ENCODE measurements at regions not wholly inside any gene's neighbourhood (a gene's known extent, or its start where the extent isn't known, plus 50 kb on each side); places are given as distances from the start of the nearest gene placed in this dataset.

GRCh38 chr11:88448131-88448670, 110.7 kb upstream of the CTSC start:
- no peaks in the 10 kb centered on the region for H3K9me3 ChIP-seq
- intact Hi-C loops (cut with DNase I) = no loop called here

DNA sequence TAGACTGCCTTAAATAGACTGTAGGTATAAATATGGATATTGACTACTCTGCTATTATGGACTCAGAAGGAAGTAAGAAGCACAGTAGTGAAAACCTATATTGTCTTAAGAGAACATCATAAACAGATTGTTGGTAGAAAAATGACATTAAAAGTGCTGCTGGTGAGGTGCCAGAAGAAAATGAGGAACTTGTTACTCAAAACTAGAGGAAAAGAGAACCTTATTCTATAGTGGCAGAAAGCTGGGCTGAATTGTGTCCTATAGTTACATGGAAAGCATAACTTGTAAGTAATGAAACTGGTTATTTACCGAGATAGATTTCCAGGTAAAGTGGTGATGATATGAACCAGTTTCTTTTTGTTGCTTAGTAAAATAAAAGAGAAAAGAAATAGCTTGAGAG, 109.7 kb upstream of the CTSC start:
- no peak overlapping the region for H3K27ac ChIP-seq
- no peaks in the 10 kb centered on the region for H3K36me3 ChIP-seq
- intact Hi-C loops (cut with DNase I) = no loop called here
- DNase-seq (no peak), ATAC-seq (no peak)
- no peaks in the 10 kb centered on the region for H3K27me3 ChIP-seq (ENCODE audit: low read depth)
- no peak overlapping the region for H3K4me3 ChIP-seq
- no peak for TF ChIP-seq CTCF (IDR thresholded peaks at IDR 0.05)
- H3K4me1 ChIP-seq = no peaks in the 10 kb centered on the region
- no peaks in the 10 kb centered on the region for H3K9me3 ChIP-seq

More at GRCh38 chr11:88448131-88448670, 110.7 kb upstream of the CTSC start:
- no peak for TF ChIP-seq CTCF (IDR thresholded peaks at IDR 0.05)
- Histone ChIP-seq H3K27ac (no peak overlapping the region), H3K36me3 (no peaks in the 10 kb centered on the region), H3K27me3 (ENCODE audit: low read depth) (no peaks in the 10 kb centered on the region), H3K4me1 (no peaks in the 10 kb centered on the region), H3K4me3 (no peak overlapping the region)
- no peak for DNase-seq
- ATAC-seq = no peak

- ATAC-seq (no peak), DNase-seq (no peak)
- H3K4me3 ChIP-seq = no peak overlapping the region
- TF ChIP-seq CTCF (IDR thresholded peaks at IDR 0.05) = no peak
- no peaks in the 10 kb centered on the region for H3K9me3 ChIP-seq
- H3K4me1 ChIP-seq = no peaks in the 10 kb centered on the region
- H3K27ac ChIP-seq = no peak overlapping the region
- H3K36me3 ChIP-seq = no peaks in the 10 kb centered on the region
- no peaks in the 10 kb centered on the region for H3K27me3 ChIP-seq (ENCODE audit: low read depth)
- intact Hi-C loops (cut with DNase I) = no loop called here
Observed at GRCh38 chr11:88439356-88439755, 101.8 kb upstream of the CTSC start.

DNA sequence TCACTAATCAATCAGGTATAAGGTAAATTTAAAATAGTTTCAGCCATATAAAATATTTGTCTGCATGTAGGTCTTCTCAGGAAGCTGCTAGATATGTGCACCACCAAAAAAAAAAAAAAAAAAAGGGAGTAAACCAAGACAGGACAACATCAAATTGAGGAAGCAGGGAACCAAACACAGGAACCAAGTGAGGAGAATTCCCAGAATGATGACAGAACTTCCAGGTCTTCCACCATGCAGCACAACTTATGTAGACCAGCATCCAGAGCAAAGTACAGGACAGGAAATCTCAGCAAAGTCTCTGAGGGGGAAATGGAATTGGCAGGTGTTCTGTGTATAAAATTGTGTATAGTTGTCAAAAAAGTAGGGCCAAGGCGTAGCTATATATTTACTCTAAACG, 101.2 kb upstream of the CTSC start:
- Histone ChIP-seq H3K27me3 (ENCODE audit: low read depth) (no peaks in the 10 kb centered on the region), H3K4me1 (no peaks in the 10 kb centered on the region), H3K27ac (no peak overlapping the region), H3K9me3 (no peaks in the 10 kb centered on the region), H3K4me3 (no peak overlapping the region), H3K36me3 (no peaks in the 10 kb centered on the region)
- intact Hi-C loops (cut with DNase I) = no loop called here
- no peak for TF ChIP-seq CTCF (IDR thresholded peaks at IDR 0.05)
- DNase-seq (no peak), ATAC-seq (no peak)

DNA sequence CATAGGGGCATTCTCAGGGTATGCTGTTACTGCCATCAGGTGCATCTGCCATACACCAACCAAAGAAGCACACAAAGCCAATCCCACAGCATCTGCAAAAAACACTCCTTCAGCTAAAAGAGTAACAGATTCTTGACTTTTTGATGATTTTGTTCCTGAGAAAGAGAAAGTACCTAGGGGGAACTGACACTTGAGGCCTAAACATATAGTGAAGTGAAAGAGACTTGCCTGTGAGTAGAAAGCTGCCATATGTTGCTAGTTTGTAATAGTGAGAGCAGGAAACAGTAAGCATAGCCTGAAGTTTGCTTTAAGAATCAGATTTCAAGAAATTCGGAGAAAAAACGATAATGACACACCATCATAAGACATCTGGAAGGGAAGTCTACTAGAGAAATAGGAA, 97.9 kb upstream of the CTSC start:
- no peak overlapping the region for H3K4me3 ChIP-seq
- DNase-seq (no peak), ATAC-seq (no peak)
- TF ChIP-seq CTCF (IDR thresholded peaks at IDR 0.05) = no peak
- intact Hi-C loops (cut with DNase I) = no loop called here
- H3K27ac ChIP-seq = no peak overlapping the region
- no peaks in the 10 kb centered on the region for H3K27me3 ChIP-seq (ENCODE audit: low read depth)
- no peaks in the 10 kb centered on the region for H3K9me3 ChIP-seq
- H3K36me3 ChIP-seq = no peaks in the 10 kb centered on the region
- H3K4me1 ChIP-seq = no peaks in the 10 kb centered on the region
